Hepatocyte (in vitro differentiated cells): ENCODE measurements at regions not wholly inside any gene's neighbourhood (a gene's known extent, or its start where the extent isn't known, plus 50 kb on each side); places are given as distances from the start of the nearest gene placed in this dataset.
"Not testable (repeated sequence)": the region's sequence is repeated elsewhere in the genome, so short reads cannot be mapped to it uniquely, and the experiment has no call there.

ENCODE experiments used
- EZH2phosphoT487 ChIP-seq: fragments of 200-600 bp; sonication (generic); IDR thresholded peaks from one replicate; pipeline ENCODE4 v1.6.1; 2018; ENCODE audit warnings: antibody characterized with exemption, mild to moderate bottlenecking, low read depth, moderate library complexity; ENCODE audit not compliant: unreplicated experiment, severe bottlenecking
- TF ChIP-seq, protein P1 (sequence below): fragments of 200-600 bp; sonication (generic); IDR thresholded peaks from 2 replicates; pipeline ENCODE4 v1.5.1; 2016; ENCODE audit warnings: antibody characterized with exemption, mild to moderate bottlenecking; ENCODE audit not compliant: poor library complexity

DNA sequence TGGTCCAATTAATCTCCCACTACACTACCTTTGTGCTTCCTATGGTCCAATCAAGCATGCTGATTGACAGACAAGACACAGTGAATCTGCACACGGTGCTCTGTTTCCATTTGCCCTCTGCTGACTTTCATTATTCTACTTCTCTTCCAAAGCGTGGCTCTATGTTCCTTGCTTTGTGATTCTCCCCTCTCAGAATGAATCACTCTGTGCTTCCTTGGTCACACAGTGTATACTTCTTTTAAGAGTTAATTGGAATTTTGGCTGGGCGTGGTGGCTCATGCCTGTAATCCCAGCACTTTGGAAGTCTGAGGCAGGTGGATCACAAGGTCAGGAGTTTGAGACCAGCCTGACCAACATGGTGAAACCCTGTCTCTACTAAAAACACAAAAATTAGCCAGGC, 65.1 kb upstream of the SLC44A3 start:
- TF ChIP-seq, protein P1, sequence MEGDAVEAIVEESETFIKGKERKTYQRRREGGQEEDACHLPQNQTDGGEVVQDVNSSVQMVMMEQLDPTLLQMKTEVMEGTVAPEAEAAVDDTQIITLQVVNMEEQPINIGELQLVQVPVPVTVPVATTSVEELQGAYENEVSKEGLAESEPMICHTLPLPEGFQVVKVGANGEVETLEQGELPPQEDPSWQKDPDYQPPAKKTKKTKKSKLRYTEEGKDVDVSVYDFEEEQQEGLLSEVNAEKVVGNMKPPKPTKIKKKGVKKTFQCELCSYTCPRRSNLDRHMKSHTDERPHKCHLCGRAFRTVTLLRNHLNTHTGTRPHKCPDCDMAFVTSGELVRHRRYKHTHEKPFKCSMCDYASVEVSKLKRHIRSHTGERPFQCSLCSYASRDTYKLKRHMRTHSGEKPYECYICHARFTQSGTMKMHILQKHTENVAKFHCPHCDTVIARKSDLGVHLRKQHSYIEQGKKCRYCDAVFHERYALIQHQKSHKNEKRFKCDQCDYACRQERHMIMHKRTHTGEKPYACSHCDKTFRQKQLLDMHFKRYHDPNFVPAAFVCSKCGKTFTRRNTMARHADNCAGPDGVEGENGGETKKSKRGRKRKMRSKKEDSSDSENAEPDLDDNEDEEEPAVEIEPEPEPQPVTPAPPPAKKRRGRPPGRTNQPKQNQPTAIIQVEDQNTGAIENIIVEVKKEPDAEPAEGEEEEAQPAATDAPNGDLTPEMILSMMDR, result not testable (repeated sequence)
- not testable (repeated sequence) for TF ChIP-seq EZH2phosphoT487
